K562 (cell line): ENCODE measurements at regions not wholly inside any gene's neighbourhood (a gene's known extent, or its start where the extent isn't known, plus 50 kb on each side); places are given as distances from the start of the nearest gene placed in this dataset.

Source experiments
- CTCF ChIP-seq, 3 experiments: IDR thresholded peaks in 2 of 3; conservative IDR thresholded peaks in 1 of 3; 2 replicates each; pipeline ENCODE4 v1.5.1; 2011 to 2012; ENCODE audit warnings: low read length in 3 of 3, mild to moderate bottlenecking in 3 of 3, control low read depth in 2 of 3, improper control_type of control experiment in 1 of 3, inconsistent platforms in 1 of 3, low read depth in 1 of 3, mixed read lengths in 1 of 3, moderate library complexity in 1 of 3; ENCODE audit not compliant: insufficient read depth in 2 of 3
- ESRRA ChIP-seq: fragments of 450-650 bp; IDR thresholded peaks from 2 replicates; pipeline ENCODE4 v1.6.1; 2014; ENCODE audit warnings: low read depth, mild to moderate bottlenecking, moderate library complexity, borderline replicate concordance
- MTA3 ChIP-seq: fragments of 450-650 bp; formaldehyde crosslinking; IDR thresholded peaks from 2 replicates; pipeline ENCODE4 v1.6.1; 2017; ENCODE audit warnings: mild to moderate bottlenecking, borderline replicate concordance
- ZNF23 ChIP-seq: fragments of 250-450 bp; sonication (Bioruptor Pico); IDR thresholded peaks from 2 replicates; pipeline ENCODE4 v1.4.0; 2020; ENCODE audit warnings: mild to moderate bottlenecking
- ZNF3 ChIP-seq: fragments of 250-450 bp; sonication (Bioruptor Pico); IDR thresholded peaks from 2 replicates; pipeline ENCODE4 v1.5.0; 2021; ENCODE audit warnings: mild to moderate bottlenecking, moderate library complexity

DNA sequence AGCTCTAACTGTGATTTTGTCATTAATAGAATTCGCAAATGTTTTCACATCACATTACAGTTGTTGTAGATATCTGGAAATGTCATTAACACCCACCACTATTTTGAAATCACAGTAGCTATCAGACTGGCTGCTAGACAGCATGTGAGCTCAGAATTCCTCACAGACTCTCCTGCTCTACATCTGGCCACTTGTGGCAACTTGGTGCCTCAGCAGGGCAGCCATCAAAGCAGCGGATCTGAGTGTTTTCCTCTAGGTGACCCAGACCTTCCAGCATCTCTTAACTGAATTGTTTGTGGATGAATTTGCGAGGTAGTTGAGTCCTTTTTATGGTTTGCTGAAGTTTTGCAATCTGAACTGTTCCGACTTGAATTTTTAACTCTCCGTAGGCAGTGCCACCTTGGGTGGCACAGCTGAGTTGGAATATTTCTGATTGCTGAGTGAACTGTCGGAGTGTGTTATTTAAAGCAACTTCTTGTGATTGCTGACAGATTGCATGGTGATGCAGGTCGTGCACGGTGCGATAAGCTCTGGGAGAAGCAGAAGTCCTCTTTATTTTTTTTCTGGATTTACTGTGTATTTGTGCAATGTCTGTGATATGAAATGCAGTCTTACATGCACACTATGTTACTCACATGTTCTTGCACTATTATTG is 114.0 kb upstream of the PLET1 start:
- TF ChIP-seq CTCF (IDR thresholded peaks at IDR 0.05 in 2 of 3, conservative IDR thresholded peaks at IDR 0.05 in 1 of 3; ENCODE audit: insufficient read depth in 2 of 3, low read depth in 1 of 3, low read length in 3 of 3), result no peak
- TF ChIP-seq MTA3, result no peak
- no peak for TF ChIP-seq ZNF23 (CRISPR knock-in tag)
- TF ChIP-seq ESRRA, result no peak
- no peak for TF ChIP-seq ZNF3 (CRISPR knock-in tag)
